Kidney (tissue), 13 donors: ENCODE measurements at regions not wholly inside any gene's neighbourhood (a gene's known extent, or its start where the extent isn't known, plus 50 kb on each side); places are given as distances from the start of the nearest gene placed in this dataset.

Experiments used
- DNase-seq, 5 donors: peaks; one replicate each; pipeline ENCODE4 v3.0.0-alpha.2; 2013 to 2020
- FAIRE-seq: peaks from 2 replicates; lab custom pipeline; 2012; peaks lifted over from hg19 to GRCh38; lab: Jason Lieb, UNC
- H3K27ac ChIP-seq, 2 donors: one replicate each; pipeline ENCODE4 v1.7.0; 2013; ENCODE audit warnings: low read depth in 2 of 2, low read length in 2 of 2, inconsistent platforms in 1 of 2
- H3K27me3 ChIP-seq: one replicate; pipeline ENCODE4 v1.7.1; 2013; ENCODE audit warnings: low read length, inconsistent platforms; ENCODE audit not compliant: control insufficient read depth, insufficient read depth
- H3K36me3 ChIP-seq, 3 donors: one replicate each; pipeline versions ENCODE4 v1.7.0 to v1.7.1; 2013; ENCODE audit warnings: low read length in 3 of 3, control low read depth in 1 of 3, inconsistent platforms in 1 of 3; ENCODE audit not compliant: insufficient read depth in 3 of 3, control insufficient read depth in 2 of 3
- H3K4me1 ChIP-seq, 3 donors: one replicate each; pipeline versions ENCODE4 v1.7.0 to v1.7.1; 2013; ENCODE audit warnings: low read length in 3 of 3, inconsistent platforms in 1 of 3, low read depth in 1 of 3; ENCODE audit not compliant: control insufficient read depth in 2 of 3, insufficient read depth in 2 of 3
- H3K4me3 ChIP-seq, 3 donors: one replicate each; pipeline versions ENCODE4 v1.7.0 to v1.8.1; 2013; ENCODE audit warnings: low read length in 3 of 3, control low read depth in 1 of 3, inconsistent platforms in 1 of 3
- H3K9ac ChIP-seq, 3 donors: one replicate each; pipeline versions ENCODE4 v1.7.0 to v1.7.1; 2013; ENCODE audit warnings: low read length in 3 of 3, control low read depth in 1 of 3, inconsistent platforms in 1 of 3
- H3K9me3 ChIP-seq, 3 donors: one replicate each; pipeline versions ENCODE4 v1.7.0 to v1.7.1; 2013; ENCODE audit warnings: low read length in 3 of 3, control low read depth in 1 of 3, inconsistent platforms in 1 of 3; ENCODE audit not compliant: control insufficient read depth in 2 of 3, insufficient read depth in 1 of 3
- CTCF ChIP-seq: IDR thresholded peaks from 3 replicates; pipeline ENCODE4 v1.5.1; 2012; ENCODE audit warnings: mild to moderate bottlenecking, moderate library complexity, borderline replicate concordance; ENCODE audit not compliant: insufficient read depth; ENCODE audit errors: extremely low read depth
- intact Hi-C: fragments of 100-400 bp; cut with DNase I; formaldehyde crosslinking; loops from one replicate; pipeline ENCODE4 v1.11.1; 2022
- donor health status: control.
- donor health status: control.
- donor health status: control.
- donor health status: control.
- donor health status: control.
- donor health status: DM: yes; HTN: yes; CAD: no.
- donor health status: Normal renal cell carcinoma (clear cell type).

GRCh38 chr20:22833851-22834250 is 201.3 kb upstream of the SSTR4 start:
- no peak for TF ChIP-seq CTCF
- no peak for FAIRE-seq

GRCh38 chr20:22834651-22835256 is 200.4 kb upstream of the SSTR4 start:
- Histone ChIP-seq H3K4me3 (no peak overlapping the region), H3K9me3 (no peaks in the 10 kb centered on the region), H3K36me3 (no peaks in the 10 kb centered on the region), H3K9ac (no peak overlapping the region), H3K27me3 (no peaks in the 10 kb centered on the region), H3K27ac (no peak overlapping the region), H3K4me1 (no peaks in the 10 kb centered on the region)
- TF ChIP-seq CTCF, result no peak
- intact Hi-C loops, result no loop called here
- FAIRE-seq (no peak), DNase-seq (no peak)

More at GRCh38 chr20:22833851-22834250, 201.3 kb upstream of the SSTR4 start:
- Histone ChIP-seq H3K9me3 (no peaks in the 10 kb centered on the region), H3K36me3 (no peaks in the 10 kb centered on the region), H3K4me3 (no peak overlapping the region), H3K9ac (no peak overlapping the region), H3K4me1 (no peaks in the 10 kb centered on the region), H3K27ac (no peak overlapping the region), H3K27me3 (no peaks in the 10 kb centered on the region)
- intact Hi-C loops, result no loop called here
- no peak for DNase-seq

- Histone ChIP-seq H3K4me1 (no peaks in the 10 kb centered on the region), H3K36me3 (no peaks in the 10 kb centered on the region), H3K9me3 (no peaks in the 10 kb centered on the region), H3K27ac (no peak overlapping the region), H3K27me3 (no peaks in the 10 kb centered on the region), H3K9ac (no peak overlapping the region), H3K4me3 (no peak overlapping the region)
- FAIRE-seq (no peak), DNase-seq (no peak)
- intact Hi-C loops, result no loop called here
- no peak for TF ChIP-seq CTCF
These were observed 198.9 kb upstream of the SSTR4 start for GRCh38 chr20:22836211-22836610.

- no peak overlapping the region for H3K27ac ChIP-seq
- no peak for FAIRE-seq
These were observed 198.2 kb upstream of the SSTR4 start for GRCh38 chr20:22836877-22837276.

More at GRCh38 chr20:22836877-22837276, 198.2 kb upstream of the SSTR4 start:
- no peak for DNase-seq
- Histone ChIP-seq H3K4me3 (no peak overlapping the region), H3K4me1 (no peaks in the 10 kb centered on the region), H3K27me3 (no peaks in the 10 kb centered on the region), H3K9me3 (no peaks in the 10 kb centered on the region), H3K9ac (no peak overlapping the region), H3K36me3 (no peaks in the 10 kb centered on the region)
- intact Hi-C loops, result no loop called here
- no peak for TF ChIP-seq CTCF
